SK-N-MC (cell line): ENCODE measurements at regions not wholly inside any gene's neighbourhood (a gene's known extent, or its start where the extent isn't known, plus 50 kb on each side); places are given as distances from the start of the nearest gene placed in this dataset.

Source experiments
- EZH2 ChIP-seq: fragments of 200-600 bp; sonication (generic); IDR thresholded peaks from one replicate; pipeline ENCODE4 v1.6.1; 2017; ENCODE audit warnings: antibody characterized with exemption
- POLR2AphosphoS5 ChIP-seq: IDR thresholded peaks from 2 replicates; pipeline ENCODE4 v1.6.1; 2012; ENCODE audit warnings: mild to moderate bottlenecking, low read depth, low read length, borderline replicate concordance

GRCh38 chr5:29504411-29504810 is 1689.1 kb upstream of the CDH6 start:
- TF ChIP-seq POLR2AphosphoS5 (no peak), EZH2 (no peak)
